ENCODE measurements at regions not wholly inside any gene's neighbourhood (a gene's known extent, or its start where the extent isn't known, plus 50 kb on each side); places are given as distances from the start of the nearest gene placed in this dataset.

DNA sequence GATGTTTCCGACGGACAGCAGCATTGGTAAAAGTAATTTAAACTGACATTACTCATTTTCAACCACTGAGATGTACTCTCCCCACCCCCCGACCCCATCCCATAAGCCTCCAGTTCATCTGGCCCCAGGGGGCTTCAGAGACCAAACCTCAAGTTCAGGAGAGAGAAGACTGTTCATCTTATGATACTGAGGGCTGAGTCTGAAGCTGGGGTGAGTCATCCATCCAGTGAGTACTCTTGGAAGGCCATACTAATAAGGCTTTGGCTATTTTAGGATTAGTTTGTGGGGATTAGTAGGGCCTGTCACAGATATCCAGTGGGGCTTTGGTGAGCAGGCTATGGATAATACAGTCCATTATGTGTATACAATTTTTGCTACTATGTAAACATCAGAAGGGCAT, 125.3 kb upstream of the APCDD1 start:
- Histone ChIP-seq H3K4me1 (ENCODE audit: insufficient read depth) (no peaks in the 10 kb centered on the region), H3K27me3 (peaks cover 2% of the 10 kb centered on the region), H3K4me3 (no peak overlapping the region), H3K27ac (no peak overlapping the region), H3K9me3 (no peaks in the 10 kb centered on the region), H3K36me3 (no peaks in the 10 kb centered on the region)
- 82 to 91% (median 86%) methylated on average over 3 of the region's 3 CpGs for WGBS, 3 donors
- DNase-seq: no peak
- intact Hi-C loops (cut with DNase I): no loop called here
- no peak for TF ChIP-seq POLR2A (IDR thresholded peaks at IDR 0.05)
- TF ChIP-seq EP300 (IDR thresholded peaks at IDR 0.05): no peak
- TF ChIP-seq, protein P1, sequence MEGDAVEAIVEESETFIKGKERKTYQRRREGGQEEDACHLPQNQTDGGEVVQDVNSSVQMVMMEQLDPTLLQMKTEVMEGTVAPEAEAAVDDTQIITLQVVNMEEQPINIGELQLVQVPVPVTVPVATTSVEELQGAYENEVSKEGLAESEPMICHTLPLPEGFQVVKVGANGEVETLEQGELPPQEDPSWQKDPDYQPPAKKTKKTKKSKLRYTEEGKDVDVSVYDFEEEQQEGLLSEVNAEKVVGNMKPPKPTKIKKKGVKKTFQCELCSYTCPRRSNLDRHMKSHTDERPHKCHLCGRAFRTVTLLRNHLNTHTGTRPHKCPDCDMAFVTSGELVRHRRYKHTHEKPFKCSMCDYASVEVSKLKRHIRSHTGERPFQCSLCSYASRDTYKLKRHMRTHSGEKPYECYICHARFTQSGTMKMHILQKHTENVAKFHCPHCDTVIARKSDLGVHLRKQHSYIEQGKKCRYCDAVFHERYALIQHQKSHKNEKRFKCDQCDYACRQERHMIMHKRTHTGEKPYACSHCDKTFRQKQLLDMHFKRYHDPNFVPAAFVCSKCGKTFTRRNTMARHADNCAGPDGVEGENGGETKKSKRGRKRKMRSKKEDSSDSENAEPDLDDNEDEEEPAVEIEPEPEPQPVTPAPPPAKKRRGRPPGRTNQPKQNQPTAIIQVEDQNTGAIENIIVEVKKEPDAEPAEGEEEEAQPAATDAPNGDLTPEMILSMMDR (IDR thresholded peaks at IDR 0.05): no peak

DNA sequence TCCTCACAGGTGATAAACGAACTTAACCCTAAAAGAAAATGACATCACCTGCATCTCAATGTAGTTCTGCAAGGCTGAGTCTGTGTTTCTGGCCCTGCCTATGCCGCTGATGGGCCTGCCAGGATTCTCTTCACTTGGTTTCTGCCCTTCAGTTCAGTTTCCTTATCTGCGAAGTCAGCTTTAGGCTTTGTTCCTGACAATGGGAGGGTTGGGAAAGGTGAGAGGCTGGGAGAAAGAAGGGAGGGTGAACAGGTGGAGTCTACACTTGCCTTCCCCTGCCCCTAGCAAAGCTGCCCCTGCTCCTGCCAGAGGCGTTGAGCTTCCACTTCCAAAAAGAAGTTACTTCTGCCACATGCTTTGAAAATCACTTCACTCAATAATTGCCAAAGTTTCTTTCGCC, 124.0 kb upstream of the APCDD1 start:
- intact Hi-C loops (cut with DNase I): no loop called here
- TF ChIP-seq POLR2A (IDR thresholded peaks at IDR 0.05): no peak
- no peak for TF ChIP-seq EP300 (IDR thresholded peaks at IDR 0.05)
- TF ChIP-seq, protein P1 (IDR thresholded peaks at IDR 0.05): no peak
- no peaks in the 10 kb centered on the region for H3K36me3 ChIP-seq
- H3K4me1 ChIP-seq (ENCODE audit: insufficient read depth): no peaks in the 10 kb centered on the region
- 88 to 92% (median 88%) methylated on average over 5 of the region's 5 CpGs for whole genome bisulfite sequencing, 3 donors
- no peak for DNase-seq
- no peak overlapping the region for H3K4me3 ChIP-seq
- H3K27ac ChIP-seq: no peak overlapping the region
- H3K9me3 ChIP-seq: no peaks in the 10 kb centered on the region
- H3K27me3 ChIP-seq: no peaks in the 10 kb centered on the region

DNA sequence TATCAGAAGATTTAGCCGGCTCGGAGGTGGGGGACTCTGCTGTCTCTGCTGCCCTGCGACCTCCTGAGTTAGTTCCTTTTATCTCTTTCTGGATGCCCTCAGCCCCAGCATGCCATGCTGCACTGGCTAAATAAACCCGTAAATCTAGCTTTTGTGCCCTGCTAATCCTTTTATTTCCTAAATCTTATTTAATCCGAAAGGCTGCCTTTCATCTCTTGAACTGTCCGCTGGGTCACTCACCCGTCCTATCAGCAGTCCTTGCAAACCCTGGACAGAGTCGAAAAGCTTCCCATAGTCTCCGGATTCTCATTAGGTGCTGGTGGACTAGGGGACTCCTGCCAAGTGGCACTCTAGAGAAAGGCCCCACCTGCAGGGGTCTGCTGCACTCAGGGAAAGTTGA, 122.0 kb upstream of the APCDD1 start:
- Histone ChIP-seq H3K27me3 (no peaks in the 10 kb centered on the region), H3K36me3 (no peaks in the 10 kb centered on the region), H3K9me3 (no peaks in the 10 kb centered on the region), H3K4me1 (ENCODE audit: insufficient read depth) (no peaks in the 10 kb centered on the region), H3K27ac (no peak overlapping the region), H3K4me3 (no peak overlapping the region)
- intact Hi-C loops (cut with DNase I): no loop called here
- 79 to 86% (median 84%) methylated on average over 9 of the region's 9 CpGs for WGBS, 3 donors
- DNase-seq: no peak
- TF ChIP-seq POLR2A (IDR thresholded peaks at IDR 0.05): no peak
- TF ChIP-seq, protein P1 (IDR thresholded peaks at IDR 0.05): no peak
- no peak for TF ChIP-seq EP300 (IDR thresholded peaks at IDR 0.05)

DNA sequence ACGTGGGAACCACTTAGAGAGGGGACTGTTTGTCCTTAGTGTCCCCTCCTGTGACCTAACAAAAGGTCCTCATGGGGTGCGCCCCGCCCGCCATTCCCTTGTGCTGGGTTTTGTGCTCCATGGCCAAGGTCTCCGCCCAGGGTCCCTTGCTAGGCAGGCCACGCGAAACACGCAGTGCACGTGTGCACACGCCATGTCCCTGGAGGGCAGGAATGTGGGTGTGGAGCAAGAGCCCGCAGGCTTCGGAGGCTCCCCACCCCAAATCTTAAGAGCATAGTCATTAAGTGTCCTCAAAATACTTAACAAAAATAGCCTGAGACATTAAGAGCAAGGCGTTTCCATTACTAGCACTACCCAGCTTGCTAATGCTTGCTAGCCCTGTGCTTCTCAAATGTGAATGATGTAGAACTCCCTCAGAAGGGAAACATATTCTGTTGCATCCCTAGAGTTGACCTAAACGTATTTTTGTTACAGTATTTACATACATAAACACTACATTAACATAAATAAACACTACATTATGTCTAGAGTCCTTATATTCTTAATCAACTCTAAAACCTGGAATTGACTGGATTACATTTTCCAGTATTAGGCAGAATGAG, 117.6 kb upstream of the APCDD1 start:
- 88 to 95% (median 90%) methylated on average over 14 of the region's 14 CpGs for WGBS, 3 donors

More for the DNA sequence above, 117.6 kb upstream of the APCDD1 start:
- no peak overlapping the region for H3K27ac ChIP-seq
- H3K36me3 ChIP-seq: no peaks in the 10 kb centered on the region
- intact Hi-C loops (cut with DNase I): no loop called here
- DNase-seq: no peak
- no peak overlapping the region for H3K4me3 ChIP-seq
- no peaks in the 10 kb centered on the region for H3K4me1 ChIP-seq (ENCODE audit: insufficient read depth)
- H3K9me3 ChIP-seq: no peaks in the 10 kb centered on the region
- H3K27me3 ChIP-seq: no peaks in the 10 kb centered on the region
- no peak for TF ChIP-seq EP300 (IDR thresholded peaks at IDR 0.05)
- TF ChIP-seq POLR2A (IDR thresholded peaks at IDR 0.05): no peak
- TF ChIP-seq, protein P1 (IDR thresholded peaks at IDR 0.05): no peak

Measured in ovary (tissue), 7 donors.